ENCODE measurements at regions not wholly inside any gene's neighbourhood (a gene's known extent, or its start where the extent isn't known, plus 50 kb on each side); places are given as distances from the start of the nearest gene placed in this dataset.

DNA sequence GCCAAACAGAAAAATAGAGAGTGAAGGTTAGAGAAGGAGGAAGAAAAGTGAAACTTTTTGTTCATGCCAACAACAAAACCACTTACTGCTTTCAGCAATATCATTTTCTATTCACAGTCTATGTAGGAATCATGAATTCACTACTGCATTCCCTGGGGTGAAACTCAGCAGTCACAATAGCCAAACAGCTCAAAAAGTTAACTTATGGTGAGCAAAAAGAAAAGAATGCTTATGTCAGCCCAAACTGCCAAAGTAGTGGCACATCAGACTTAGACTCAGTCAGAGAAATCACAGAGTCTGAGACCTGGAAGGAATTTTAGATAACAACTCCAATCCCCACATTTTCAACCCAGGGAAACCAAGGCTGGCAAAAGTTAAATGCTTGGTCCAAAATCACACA, 238.7 kb upstream of the TMCO5A start:
- Histone ChIP-seq H3K4me3 (ENCODE audit: low read depth in 1 of 2, low read length in 2 of 2) (no peak overlapping the region), H3K4me2 (ENCODE audit: insufficient read depth, low read length) (no peak overlapping the region), H2AFZ (ENCODE audit: low read depth, low read length) (no peak overlapping the region), H3K27me3 (ENCODE audit: insufficient read depth, low read length, poor library complexity) (no peaks in the 10 kb centered on the region), H3K36me3 (ENCODE audit: insufficient read depth, low read length) (no peaks in the 10 kb centered on the region), H3K9ac (ENCODE audit: low read depth, low read length) (no peak overlapping the region), H4K20me1 (ENCODE audit: insufficient read depth, low read length) (no peaks in the 10 kb centered on the region), H3K79me2 (ENCODE audit: insufficient read depth, low read length) (no peaks in the 10 kb centered on the region), H3K4me1 (ENCODE audit: insufficient read depth, low read length) (no peaks in the 10 kb centered on the region), H3K27ac (ENCODE audit: low read length) (no peak overlapping the region), H3K9me3 (ENCODE audit: insufficient read depth, low read length, severe bottlenecking) (no peaks in the 10 kb centered on the region)
- no peak for ATAC-seq (ENCODE audit: insufficient read depth, low read depth)
- TF ChIP-seq, protein P1, sequence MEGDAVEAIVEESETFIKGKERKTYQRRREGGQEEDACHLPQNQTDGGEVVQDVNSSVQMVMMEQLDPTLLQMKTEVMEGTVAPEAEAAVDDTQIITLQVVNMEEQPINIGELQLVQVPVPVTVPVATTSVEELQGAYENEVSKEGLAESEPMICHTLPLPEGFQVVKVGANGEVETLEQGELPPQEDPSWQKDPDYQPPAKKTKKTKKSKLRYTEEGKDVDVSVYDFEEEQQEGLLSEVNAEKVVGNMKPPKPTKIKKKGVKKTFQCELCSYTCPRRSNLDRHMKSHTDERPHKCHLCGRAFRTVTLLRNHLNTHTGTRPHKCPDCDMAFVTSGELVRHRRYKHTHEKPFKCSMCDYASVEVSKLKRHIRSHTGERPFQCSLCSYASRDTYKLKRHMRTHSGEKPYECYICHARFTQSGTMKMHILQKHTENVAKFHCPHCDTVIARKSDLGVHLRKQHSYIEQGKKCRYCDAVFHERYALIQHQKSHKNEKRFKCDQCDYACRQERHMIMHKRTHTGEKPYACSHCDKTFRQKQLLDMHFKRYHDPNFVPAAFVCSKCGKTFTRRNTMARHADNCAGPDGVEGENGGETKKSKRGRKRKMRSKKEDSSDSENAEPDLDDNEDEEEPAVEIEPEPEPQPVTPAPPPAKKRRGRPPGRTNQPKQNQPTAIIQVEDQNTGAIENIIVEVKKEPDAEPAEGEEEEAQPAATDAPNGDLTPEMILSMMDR (IDR thresholded peaks at IDR 0.05; ENCODE audit: borderline replicate concordance, extremely low read depth, low read length, poor library complexity, severe bottlenecking), result no peak
- TF ChIP-seq EZH2 (IDR thresholded peaks at IDR 0.05; ENCODE audit: borderline replicate concordance, low read depth, low read length, severe bottlenecking), result no peak
- DNase-seq, result no peak

DNA sequence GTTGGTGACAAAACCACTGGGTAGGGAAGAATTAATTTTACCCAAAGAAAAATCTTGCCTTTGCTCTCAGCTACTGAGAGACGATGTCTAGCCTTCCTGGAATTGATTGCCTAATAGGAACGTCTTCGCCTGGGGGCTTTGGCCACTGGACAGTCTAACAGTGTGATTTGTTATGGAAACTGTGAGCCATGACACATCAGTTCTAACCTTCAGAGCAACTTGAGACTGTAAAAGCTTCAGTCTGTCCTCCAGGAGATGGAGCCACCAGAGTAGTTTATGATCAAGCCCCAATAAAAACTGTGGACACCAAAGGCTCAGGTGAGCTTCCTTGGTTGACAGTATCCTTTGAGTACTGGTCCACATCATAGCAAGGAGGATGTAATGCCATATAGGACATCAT, 235.8 kb upstream of the TMCO5A start:
- Histone ChIP-seq H3K27ac (ENCODE audit: low read length) (no peak overlapping the region), H3K36me3 (ENCODE audit: insufficient read depth, low read length) (no peaks in the 10 kb centered on the region), H3K27me3 (ENCODE audit: insufficient read depth, low read length, poor library complexity) (no peaks in the 10 kb centered on the region), H3K79me2 (ENCODE audit: insufficient read depth, low read length) (no peaks in the 10 kb centered on the region), H3K4me1 (ENCODE audit: insufficient read depth, low read length) (no peaks in the 10 kb centered on the region), H3K9ac (ENCODE audit: low read depth, low read length) (no peak overlapping the region), H3K4me2 (ENCODE audit: insufficient read depth, low read length) (no peak overlapping the region), H3K9me3 (ENCODE audit: insufficient read depth, low read length, severe bottlenecking) (no peaks in the 10 kb centered on the region), H3K4me3 (ENCODE audit: low read depth in 1 of 2, low read length in 2 of 2) (no peak overlapping the region), H4K20me1 (ENCODE audit: insufficient read depth, low read length) (no peaks in the 10 kb centered on the region), H2AFZ (ENCODE audit: low read depth, low read length) (no peak overlapping the region)
- no peak for ATAC-seq (ENCODE audit: insufficient read depth, low read depth)
- TF ChIP-seq, protein P1 (IDR thresholded peaks at IDR 0.05; ENCODE audit: borderline replicate concordance, extremely low read depth, low read length, poor library complexity, severe bottlenecking), result no peak
- TF ChIP-seq EZH2 (IDR thresholded peaks at IDR 0.05; ENCODE audit: borderline replicate concordance, low read depth, low read length, severe bottlenecking), result no peak
- DNase-seq, result no peak

DNA sequence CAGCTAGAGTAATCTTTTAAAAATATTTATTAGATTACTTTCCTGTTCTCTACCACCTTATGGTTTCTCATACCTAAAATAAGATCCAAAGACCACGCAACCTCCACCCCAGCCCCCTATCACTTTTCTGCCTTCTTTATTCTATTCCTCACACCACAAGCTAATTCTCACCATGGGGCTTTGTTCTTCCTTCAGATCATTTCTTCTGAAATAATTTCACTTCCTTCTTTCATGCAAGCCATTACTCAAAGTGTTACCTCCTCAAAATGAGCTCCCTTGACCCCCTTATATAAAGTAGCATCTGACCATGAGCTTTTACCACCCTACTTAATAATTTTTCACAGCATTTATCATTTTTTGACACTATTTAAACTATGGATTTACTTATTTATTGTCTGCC, 233.2 kb upstream of the TMCO5A start:
- H3K27ac ChIP-seq (ENCODE audit: low read length), result no peak overlapping the region
- no peaks in the 10 kb centered on the region for H3K36me3 ChIP-seq (ENCODE audit: insufficient read depth, low read length)
- H4K20me1 ChIP-seq (ENCODE audit: insufficient read depth, low read length), result no peaks in the 10 kb centered on the region
- no peak overlapping the region for H3K4me2 ChIP-seq (ENCODE audit: insufficient read depth, low read length)
- H3K27me3 ChIP-seq (ENCODE audit: insufficient read depth, low read length, poor library complexity), result no peaks in the 10 kb centered on the region
- H3K9me3 ChIP-seq (ENCODE audit: insufficient read depth, low read length, severe bottlenecking), result no peaks in the 10 kb centered on the region
- no peak overlapping the region for H3K4me3 ChIP-seq (ENCODE audit: low read depth in 1 of 2, low read length in 2 of 2)
- DNase-seq (no peak), ATAC-seq (ENCODE audit: insufficient read depth, low read depth) (no peak)
- H3K4me1 ChIP-seq (ENCODE audit: insufficient read depth, low read length), result no peaks in the 10 kb centered on the region
- TF ChIP-seq, protein P1 (IDR thresholded peaks at IDR 0.05; ENCODE audit: borderline replicate concordance, extremely low read depth, low read length, poor library complexity, severe bottlenecking), result no peak
- TF ChIP-seq EZH2 (IDR thresholded peaks at IDR 0.05; ENCODE audit: borderline replicate concordance, low read depth, low read length, severe bottlenecking), result no peak
- H3K79me2 ChIP-seq (ENCODE audit: insufficient read depth, low read length), result no peaks in the 10 kb centered on the region
- no peak overlapping the region for H3K9ac ChIP-seq (ENCODE audit: low read depth, low read length)
- no peak overlapping the region for H2AFZ ChIP-seq (ENCODE audit: low read depth, low read length)

DNA sequence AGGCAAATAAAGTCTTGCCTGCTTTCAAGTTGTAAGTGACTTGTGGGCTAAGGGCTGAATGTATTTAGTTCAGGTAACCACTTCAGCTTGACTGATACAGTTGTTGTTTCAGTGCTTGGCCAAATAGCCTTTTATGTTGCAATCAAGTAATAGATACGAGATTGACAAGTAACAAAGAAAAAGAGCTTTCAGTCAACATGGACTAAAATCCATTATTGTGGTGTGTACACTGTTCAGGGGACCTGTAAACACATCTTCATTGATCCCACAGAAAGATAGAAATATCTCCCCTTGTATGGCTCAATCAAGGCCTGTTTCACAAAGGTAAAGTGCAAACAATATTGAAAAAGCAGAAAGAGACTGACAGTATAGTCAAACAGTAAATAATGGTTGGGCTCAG, 224.8 kb upstream of the TMCO5A start:
- H3K9me3 ChIP-seq (ENCODE audit: insufficient read depth, low read length, severe bottlenecking), result no peaks in the 10 kb centered on the region
- ATAC-seq (ENCODE audit: insufficient read depth, low read depth) (no peak), DNase-seq (no peak)
- no peak for TF ChIP-seq EZH2 (IDR thresholded peaks at IDR 0.05; ENCODE audit: borderline replicate concordance, low read depth, low read length, severe bottlenecking)
- TF ChIP-seq, protein P1 (IDR thresholded peaks at IDR 0.05; ENCODE audit: borderline replicate concordance, extremely low read depth, low read length, poor library complexity, severe bottlenecking), result no peak
- no peaks in the 10 kb centered on the region for H4K20me1 ChIP-seq (ENCODE audit: insufficient read depth, low read length)
- H3K27ac ChIP-seq (ENCODE audit: low read length), result no peak overlapping the region
- no peaks in the 10 kb centered on the region for H3K79me2 ChIP-seq (ENCODE audit: insufficient read depth, low read length)
- no peaks in the 10 kb centered on the region for H3K36me3 ChIP-seq (ENCODE audit: insufficient read depth, low read length)
- no peaks in the 10 kb centered on the region for H3K27me3 ChIP-seq (ENCODE audit: insufficient read depth, low read length, poor library complexity)
- H3K4me1 ChIP-seq (ENCODE audit: insufficient read depth, low read length), result no peaks in the 10 kb centered on the region
- H3K4me3 ChIP-seq (ENCODE audit: low read depth in 1 of 2, low read length in 2 of 2), result no peak overlapping the region
- H3K4me2 ChIP-seq (ENCODE audit: insufficient read depth, low read length), result no peak overlapping the region
- H2AFZ ChIP-seq (ENCODE audit: low read depth, low read length), result no peak overlapping the region
- no peak overlapping the region for H3K9ac ChIP-seq (ENCODE audit: low read depth, low read length)
